NCI-H345 (cell line): ENCODE measurements at regions not wholly inside any gene's neighbourhood (a gene's known extent, or its start where the extent isn't known, plus 50 kb on each side); places are given as distances from the start of the nearest gene placed in this dataset.

ENCODE experiments used
- DNase-seq: peaks from one replicate; lab custom pipeline; 2025; lab: John Stamatoyannopoulos, UW

GRCh38 chr1:221162352-221162751, 283.1 kb downstream of the HLX start:
- no peak for DNase-seq

GRCh38 chr1:221162939-221163338, 283.7 kb downstream of the HLX start:
- DNase-seq: no peak

- no peak for DNase-seq
Observed at GRCh38 chr1:221164029-221164428, 284.8 kb downstream of the HLX start.

- no peak for DNase-seq
Observed at GRCh38 chr1:221164951-221165838, 286.0 kb downstream of the HLX start.

GRCh38 chr1:221165839-221166500, 286.7 kb downstream of the HLX start:
- no peak for DNase-seq

- DNase-seq: no peak
Observed at GRCh38 chr1:221166559-221167318, 287.5 kb downstream of the HLX start.

GRCh38 chr1:221169447-221169889, 290.2 kb downstream of the HLX start:
- DNase-seq: peak; percentile 4

- no peak for DNase-seq
Observed at GRCh38 chr1:221170171-221170570, 290.9 kb downstream of the HLX start.

GRCh38 chr1:221171768-221172167, 292.5 kb downstream of the HLX start:
- no peak for DNase-seq

GRCh38 chr1:221172841-221173240, 293.6 kb downstream of the HLX start:
- no peak for DNase-seq

- DNase-seq: peak; percentile 23
Observed at GRCh38 chr1:221174330-221174993, 295.2 kb downstream of the HLX start.

- no peak for DNase-seq
Observed at GRCh38 chr1:221175249-221175648, 296.0 kb downstream of the HLX start.

GRCh38 chr1:221180704-221181368, 301.6 kb downstream of the HLX start:
- no peak for DNase-seq

- no peak for DNase-seq
Observed at GRCh38 chr1:221182791-221183533, 303.7 kb downstream of the HLX start.

- DNase-seq: no peak
Observed at GRCh38 chr1:221184131-221184794, 305.0 kb downstream of the HLX start.

- no peak for DNase-seq
Observed at GRCh38 chr1:221187174-221187573, 307.9 kb downstream of the HLX start.

- no peak for DNase-seq
Observed at GRCh38 chr1:221188458-221188857, 309.2 kb downstream of the HLX start.

- DNase-seq: no peak
Observed at GRCh38 chr1:221190249-221190648, 311.0 kb downstream of the HLX start.

- DNase-seq: no peak
Observed at GRCh38 chr1:221192055-221192454, 312.8 kb downstream of the HLX start.

GRCh38 chr1:221200464-221200863, 321.2 kb downstream of the HLX start:
- DNase-seq: no peak
